Dedifferentiated amniotic fluid mesenchymal stem cell (primary cell): ENCODE measurements at regions not wholly inside any gene's neighbourhood (a gene's known extent, or its start where the extent isn't known, plus 50 kb on each side); places are given as distances from the start of the nearest gene placed in this dataset.

Experiments used
- DNase-seq: peaks from one replicate; pipeline ENCODE4 v3.0.0-alpha.2; 2016; ENCODE audit errors: extremely low spot score

- DNase-seq = no peak
Observed at GRCh38 chr17:11081342-11081741, 159.7 kb upstream of the SHISA6 start.

GRCh38 chr17:11077673-11078072 lies 163.3 kb upstream of the SHISA6 start:
- no peak for DNase-seq

GRCh38 chr17:11074451-11074850 lies 166.6 kb upstream of the SHISA6 start:
- DNase-seq = no peak

- DNase-seq = no peak
Observed at GRCh38 chr17:11056926-11057325, 184.1 kb upstream of the SHISA6 start.

- no peak for DNase-seq
Observed at GRCh38 chr17:11053846-11054245, 187.2 kb upstream of the SHISA6 start.

- DNase-seq = no peak
Observed at GRCh38 chr17:11049539-11049938, 191.5 kb upstream of the SHISA6 start.

GRCh38 chr17:11047228-11047627 lies 193.8 kb upstream of the SHISA6 start:
- DNase-seq = no peak

- no peak for DNase-seq
Observed at GRCh38 chr17:11039342-11039741, 201.5 kb upstream of the PIRT start.

- DNase-seq = no peak
Observed at GRCh38 chr17:11035681-11036080, 197.8 kb upstream of the PIRT start.

- DNase-seq = no peak
Observed at GRCh38 chr17:11031787-11032186, 193.9 kb upstream of the PIRT start.

- no peak for DNase-seq
Observed at GRCh38 chr17:11029791-11030190, 191.9 kb upstream of the PIRT start.

- no peak for DNase-seq
Observed at GRCh38 chr17:11028349-11028748, 190.5 kb upstream of the PIRT start.

GRCh38 chr17:11026903-11027302 lies 189.0 kb upstream of the PIRT start:
- DNase-seq = no peak

GRCh38 chr17:11023639-11024479 lies 186.0 kb upstream of the PIRT start:
- no peak for DNase-seq

GRCh38 chr17:11006530-11006929 lies 168.6 kb upstream of the PIRT start:
- DNase-seq = no peak

- no peak for DNase-seq
Observed at GRCh38 chr17:11005940-11006339, 168.1 kb upstream of the PIRT start.

- DNase-seq = no peak
Observed at GRCh38 chr17:11002417-11002816, 164.5 kb upstream of the PIRT start.

GRCh38 chr17:11001651-11002050 lies 163.8 kb upstream of the PIRT start:
- no peak for DNase-seq

- DNase-seq = no peak
Observed at GRCh38 chr17:10999484-10999883, 161.6 kb upstream of the PIRT start.

GRCh38 chr17:10993126-10993525 lies 155.2 kb upstream of the PIRT start:
- DNase-seq = no peak

GRCh38 chr17:10992106-10992880 lies 154.4 kb upstream of the PIRT start:
- DNase-seq = no peak

GRCh38 chr17:10987786-10988185 lies 149.9 kb upstream of the PIRT start:
- no peak for DNase-seq

- no peak for DNase-seq
Observed at GRCh38 chr17:10984220-10984619, 146.3 kb upstream of the PIRT start.
